ENCODE measurements at regions not wholly inside any gene's neighbourhood (a gene's known extent, or its start where the extent isn't known, plus 50 kb on each side); places are given as distances from the start of the nearest gene placed in this dataset.

DNA sequence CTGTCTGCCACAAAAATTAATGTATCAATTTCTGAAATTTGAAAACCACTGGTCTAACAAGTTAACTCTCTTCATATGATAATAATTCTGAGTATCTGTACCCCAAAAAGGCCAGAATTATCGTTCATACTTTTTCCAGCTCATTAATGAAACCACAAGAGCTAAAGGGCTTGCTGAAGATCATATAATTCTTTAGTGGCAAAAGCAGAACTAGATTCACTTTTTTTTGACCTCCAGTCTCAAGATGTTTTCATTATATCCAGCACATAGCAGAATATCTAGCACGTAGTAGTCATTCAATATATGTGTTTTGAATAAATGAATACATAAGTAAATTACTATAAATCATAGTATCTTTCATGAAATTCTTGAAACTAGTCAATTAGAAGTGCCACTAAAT is 246.7 kb upstream of the KCNH8 start:
- 5% methylated on average over 2 of the region's 2 CpGs for WGBS (ENCODE audit: insufficient coverage, low coverage, missing lambda C conversion rate)
- H4K20me1 ChIP-seq (replicated peaks; ENCODE audit: control insufficient read depth, insufficient read depth, low read length): no peaks in the 10 kb centered on the region
- no peak overlapping the region for H3K27ac ChIP-seq (ENCODE audit: extremely low read depth, low read depth, low read length)
- ChIA-PET CTCF (ENCODE audit: low intra/inter-chr PET ratio) (no interaction called here), POLR2A (no interaction called here)
- no peak overlapping the region for H3K4me2 ChIP-seq (ENCODE audit: insufficient read depth, low read length)
- no peak for FAIRE-seq
- no peak for DNase-seq (ENCODE audit: extremely low read depth in 1 of 4, low spot score in 3 of 4)
- TF ChIP-seq RBM15 (IDR thresholded peaks at IDR 0.05; ENCODE audit: insufficient read depth, low read length) (no peak), ILK (tag; IDR thresholded peaks at IDR 0.05; ENCODE audit: borderline replicate concordance, low read depth) (no peak), NR3C1 (CRISPR knock-in tag; IDR thresholded peaks at IDR 0.05) (no peak), ZNF239 (CRISPR knock-in tag; IDR thresholded peaks at IDR 0.05) (no peak), SMARCC2 (IDR thresholded peaks at IDR 0.05; ENCODE audit: low read depth) (no peak)
- TF ChIP-seq, protein P1, sequence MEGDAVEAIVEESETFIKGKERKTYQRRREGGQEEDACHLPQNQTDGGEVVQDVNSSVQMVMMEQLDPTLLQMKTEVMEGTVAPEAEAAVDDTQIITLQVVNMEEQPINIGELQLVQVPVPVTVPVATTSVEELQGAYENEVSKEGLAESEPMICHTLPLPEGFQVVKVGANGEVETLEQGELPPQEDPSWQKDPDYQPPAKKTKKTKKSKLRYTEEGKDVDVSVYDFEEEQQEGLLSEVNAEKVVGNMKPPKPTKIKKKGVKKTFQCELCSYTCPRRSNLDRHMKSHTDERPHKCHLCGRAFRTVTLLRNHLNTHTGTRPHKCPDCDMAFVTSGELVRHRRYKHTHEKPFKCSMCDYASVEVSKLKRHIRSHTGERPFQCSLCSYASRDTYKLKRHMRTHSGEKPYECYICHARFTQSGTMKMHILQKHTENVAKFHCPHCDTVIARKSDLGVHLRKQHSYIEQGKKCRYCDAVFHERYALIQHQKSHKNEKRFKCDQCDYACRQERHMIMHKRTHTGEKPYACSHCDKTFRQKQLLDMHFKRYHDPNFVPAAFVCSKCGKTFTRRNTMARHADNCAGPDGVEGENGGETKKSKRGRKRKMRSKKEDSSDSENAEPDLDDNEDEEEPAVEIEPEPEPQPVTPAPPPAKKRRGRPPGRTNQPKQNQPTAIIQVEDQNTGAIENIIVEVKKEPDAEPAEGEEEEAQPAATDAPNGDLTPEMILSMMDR (IDR thresholded peaks at IDR 0.05 in 2 of 3, conservative IDR thresholded peaks at IDR 0.05 in 1 of 3; ENCODE audit: insufficient read depth in 2 of 3, low read depth in 1 of 3, low read length in 3 of 3): no peak
- TF ChIP-seq, protein P2, sequence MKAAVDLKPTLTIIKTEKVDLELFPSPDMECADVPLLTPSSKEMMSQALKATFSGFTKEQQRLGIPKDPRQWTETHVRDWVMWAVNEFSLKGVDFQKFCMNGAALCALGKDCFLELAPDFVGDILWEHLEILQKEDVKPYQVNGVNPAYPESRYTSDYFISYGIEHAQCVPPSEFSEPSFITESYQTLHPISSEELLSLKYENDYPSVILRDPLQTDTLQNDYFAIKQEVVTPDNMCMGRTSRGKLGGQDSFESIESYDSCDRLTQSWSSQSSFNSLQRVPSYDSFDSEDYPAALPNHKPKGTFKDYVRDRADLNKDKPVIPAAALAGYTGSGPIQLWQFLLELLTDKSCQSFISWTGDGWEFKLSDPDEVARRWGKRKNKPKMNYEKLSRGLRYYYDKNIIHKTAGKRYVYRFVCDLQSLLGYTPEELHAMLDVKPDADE (conservative IDR thresholded peaks at IDR 0.05; ENCODE audit: control insufficient read depth, low read depth, low read length): no peak
- TF ChIP-seq, protein P3, sequence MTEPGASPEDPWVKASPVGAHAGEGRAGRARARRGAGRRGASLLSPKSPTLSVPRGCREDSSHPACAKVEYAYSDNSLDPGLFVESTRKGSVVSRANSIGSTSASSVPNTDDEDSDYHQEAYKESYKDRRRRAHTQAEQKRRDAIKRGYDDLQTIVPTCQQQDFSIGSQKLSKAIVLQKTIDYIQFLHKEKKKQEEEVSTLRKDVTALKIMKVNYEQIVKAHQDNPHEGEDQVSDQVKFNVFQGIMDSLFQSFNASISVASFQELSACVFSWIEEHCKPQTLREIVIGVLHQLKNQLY (CRISPR knock-in tag; conservative IDR thresholded peaks at IDR 0.05): no peak
- TF ChIP-seq, protein P4, sequence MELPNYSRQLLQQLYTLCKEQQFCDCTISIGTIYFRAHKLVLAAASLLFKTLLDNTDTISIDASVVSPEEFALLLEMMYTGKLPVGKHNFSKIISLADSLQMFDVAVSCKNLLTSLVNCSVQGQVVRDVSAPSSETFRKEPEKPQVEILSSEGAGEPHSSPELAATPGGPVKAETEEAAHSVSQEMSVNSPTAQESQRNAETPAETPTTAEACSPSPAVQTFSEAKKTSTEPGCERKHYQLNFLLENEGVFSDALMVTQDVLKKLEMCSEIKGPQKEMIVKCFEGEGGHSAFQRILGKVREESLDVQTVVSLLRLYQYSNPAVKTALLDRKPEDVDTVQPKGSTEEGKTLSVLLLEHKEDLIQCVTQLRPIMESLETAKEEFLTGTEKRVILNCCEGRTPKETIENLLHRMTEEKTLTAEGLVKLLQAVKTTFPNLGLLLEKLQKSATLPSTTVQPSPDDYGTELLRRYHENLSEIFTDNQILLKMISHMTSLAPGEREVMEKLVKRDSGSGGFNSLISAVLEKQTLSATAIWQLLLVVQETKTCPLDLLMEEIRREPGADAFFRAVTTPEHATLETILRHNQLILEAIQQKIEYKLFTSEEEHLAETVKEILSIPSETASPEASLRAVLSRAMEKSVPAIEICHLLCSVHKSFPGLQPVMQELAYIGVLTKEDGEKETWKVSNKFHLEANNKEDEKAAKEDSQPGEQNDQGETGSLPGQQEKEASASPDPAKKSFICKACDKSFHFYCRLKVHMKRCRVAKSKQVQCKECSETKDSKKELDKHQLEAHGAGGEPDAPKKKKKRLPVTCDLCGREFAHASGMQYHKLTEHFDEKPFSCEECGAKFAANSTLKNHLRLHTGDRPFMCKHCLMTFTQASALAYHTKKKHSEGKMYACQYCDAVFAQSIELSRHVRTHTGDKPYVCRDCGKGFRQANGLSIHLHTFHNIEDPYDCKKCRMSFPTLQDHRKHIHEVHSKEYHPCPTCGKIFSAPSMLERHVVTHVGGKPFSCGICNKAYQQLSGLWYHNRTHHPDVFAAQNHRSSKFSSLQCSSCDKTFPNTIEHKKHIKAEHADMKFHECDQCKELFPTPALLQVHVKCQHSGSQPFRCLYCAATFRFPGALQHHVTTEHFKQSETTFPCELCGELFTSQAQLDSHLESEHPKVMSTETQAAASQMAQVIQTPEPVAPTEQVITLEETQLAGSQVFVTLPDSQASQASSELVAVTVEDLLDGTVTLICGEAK (IDR thresholded peaks at IDR 0.05): no peak
- TF ChIP-seq, protein P4 (CRISPR knock-in tag; IDR thresholded peaks at IDR 0.05): no peak
- ATAC-seq: no peak
- H3K79me2 ChIP-seq (ENCODE audit: control insufficient read depth, insufficient read depth, low read length): no peaks in the 10 kb centered on the region
- in situ Hi-C loops (cut with MboI) (no loop called here), intact Hi-C loops (cut with micrococcal nuclease) (no loop called here)
- no peaks in the 10 kb centered on the region for H3K36me3 ChIP-seq (ENCODE audit: control insufficient read depth, insufficient read depth, low read length)
- no peak overlapping the region for H3K9ac ChIP-seq (ENCODE audit: insufficient read depth in 1 of 2, low read depth in 2 of 2, low read length in 2 of 2)
- no peak overlapping the region for H2AFZ ChIP-seq (ENCODE audit: low read depth, low read length)
- H3K9me3 ChIP-seq (replicated peaks; ENCODE audit: control insufficient read depth, insufficient read depth, low read depth, low read length): no peaks in the 10 kb centered on the region
- no peak overlapping the region for H3K4me3 ChIP-seq
- H3K27me3 ChIP-seq (ENCODE audit: control insufficient read depth in 2 of 2, insufficient read depth in 2 of 2, low read length in 2 of 2): no peaks in the 10 kb centered on the region
- H3K9me1 ChIP-seq (ENCODE audit: control insufficient read depth, insufficient read depth, low read length): no peaks in the 10 kb centered on the region
- no TSS peak for BruUV-seq (replicated peaks)
- no peaks in the 10 kb centered on the region for H3K4me1 ChIP-seq (replicated peaks in 1 of 2; ENCODE audit: control insufficient read depth in 2 of 2, insufficient read depth in 2 of 2, low read length in 2 of 2)

Data from K562 (cell line).